ENCODE measurements at regions not wholly inside any gene's neighbourhood (a gene's known extent, or its start where the extent isn't known, plus 50 kb on each side); places are given as distances from the start of the nearest gene placed in this dataset.

GRCh38 chr1:69513601-69514000 is 54.1 kb upstream of the LRRC7 start:
- no peak for DNase-seq (ENCODE audit: low spot score)

Measured in iPS-NIHi11 (cell line).